Sigmoid colon (tissue), 6 donors: ENCODE measurements at regions not wholly inside any gene's neighbourhood (a gene's known extent, or its start where the extent isn't known, plus 50 kb on each side); places are given as distances from the start of the nearest gene placed in this dataset.

Source experiments
- DNase-seq: peaks from one replicate; pipeline ENCODE4 v3.0.0-alpha.2; 2019
- H3K27ac ChIP-seq, 4 donors: fragments of 200-600 bp; sonication (generic); one replicate each; pipeline ENCODE4 v1.5.1; 2016 to 2019; ENCODE audit warnings: mild to moderate bottlenecking in 1 of 4
- H3K27me3 ChIP-seq, 3 donors: fragments of 200-600 bp; sonication (generic); one replicate each; pipeline ENCODE4 v1.5.1; 2019; ENCODE audit warnings: mild to moderate bottlenecking in 1 of 3
- H3K36me3 ChIP-seq, 4 donors: fragments of 200-600 bp; sonication (generic); one replicate each; pipeline ENCODE4 v1.5.1; 2016 to 2019
- H3K4me1 ChIP-seq, 4 donors: fragments of 200-600 bp; sonication (generic); one replicate each; pipeline ENCODE4 v1.5.1; 2017 to 2019
- H3K4me3 ChIP-seq, 4 donors: fragments of 200-600 bp; sonication (generic); one replicate each; pipeline ENCODE4 v1.5.1; 2017 to 2019; ENCODE audit warnings: mild to moderate bottlenecking in 2 of 4, moderate library complexity in 1 of 4
- H3K9me3 ChIP-seq, 4 donors: fragments of 200-600 bp in 3 of 4; sonication (generic) in 3 of 4; one replicate each; pipeline versions ENCODE4 v1.5.1 to v1.6.1; 2013 to 2019
- CTCF ChIP-seq, 4 experiments: fragments of 450-650 bp in 3 of 4; fragments of 200-600 bp in 1 of 4; IDR thresholded peaks; one replicate each; pipeline ENCODE4 v1.5.1; 2016 to 2019; ENCODE audit warnings: antibody characterized with exemption in 4 of 4, mild to moderate bottlenecking in 3 of 4, moderate library complexity in 2 of 4
- EP300 ChIP-seq, 4 donors: sonication (generic); formaldehyde crosslinking; IDR thresholded peaks; one replicate each; pipeline ENCODE4 v1.6.1; 2017; ENCODE audit warnings: antibody characterized with exemption in 4 of 4
- POLR2A ChIP-seq, 2 donors: fragments of 450-650 bp; IDR thresholded peaks; one replicate each; pipeline ENCODE4 v1.6.1; 2016; ENCODE audit warnings: antibody characterized with exemption in 2 of 2, mild to moderate bottlenecking in 2 of 2, moderate library complexity in 2 of 2
- POLR2AphosphoS5 ChIP-seq, 4 donors: sonication (generic); formaldehyde crosslinking; IDR thresholded peaks; one replicate each; pipeline ENCODE4 v1.6.1; 2017; ENCODE audit warnings: antibody characterized with exemption in 4 of 4
- WGBS, 2 donors: extraction: QIAGEN DNeasy Blood & Tissue Kit; methylation state at CpG; one replicate each; pipeline ENCODE4 v1.1.7; 2013; 5-methylcytosine and 5-hydroxymethylcytosine counted together
- intact Hi-C: fragments of 100-400 bp; cut with DNase I; formaldehyde crosslinking; loops from one replicate; pipeline ENCODE4 v1.15.1; 2023
- donor health status: healthy with polysubstance abuse.
- donor health status: healthy.

- intact Hi-C loops = no loop called here
- Histone ChIP-seq H3K4me3 (no peak overlapping the region), H3K9me3 (no peaks in the 10 kb centered on the region), H3K4me1 (no peaks in the 10 kb centered on the region), H3K27ac (no peak overlapping the region), H3K36me3 (no peaks in the 10 kb centered on the region), H3K27me3 (no peaks in the 10 kb centered on the region)
- WGBS, 2 donors = 87 to 91% methylated on average over 14 of the region's 14 CpGs
- no peak for TF ChIP-seq EP300 (IDR thresholded peaks at IDR 0.05)
- no peak for TF ChIP-seq POLR2A (IDR thresholded peaks at IDR 0.05)
- TF ChIP-seq POLR2AphosphoS5 (IDR thresholded peaks at IDR 0.05) = no peak
- TF ChIP-seq CTCF (IDR thresholded peaks at IDR 0.05) = no peak
- DNase-seq = no peak
These were observed 218.5 kb upstream of the RGMA start for GRCh38 chr15:93307513-93307912.

- no peak for DNase-seq
- H3K27ac ChIP-seq = no peak overlapping the region
- TF ChIP-seq POLR2A (IDR thresholded peaks at IDR 0.05) (no peak), EP300 (IDR thresholded peaks at IDR 0.05) (no peak), CTCF (IDR thresholded peaks at IDR 0.05) (no peak), POLR2AphosphoS5 (IDR thresholded peaks at IDR 0.05) (no peak)
- no peak overlapping the region for H3K4me3 ChIP-seq
- intact Hi-C loops = no loop called here
- no peaks in the 10 kb centered on the region for H3K36me3 ChIP-seq
- no peaks in the 10 kb centered on the region for H3K27me3 ChIP-seq
- H3K4me1 ChIP-seq = peaks cover 0 to 8% (median under 1%) of the 10 kb centered on the region in 4 donors
- 55 to 65% methylated on average over 2 of the region's 2 CpGs for WGBS, 2 donors
- H3K9me3 ChIP-seq = no peaks in the 10 kb centered on the region
These were observed 216.3 kb upstream of the RGMA start for GRCh38 chr15:93305306-93305705.

DNA sequence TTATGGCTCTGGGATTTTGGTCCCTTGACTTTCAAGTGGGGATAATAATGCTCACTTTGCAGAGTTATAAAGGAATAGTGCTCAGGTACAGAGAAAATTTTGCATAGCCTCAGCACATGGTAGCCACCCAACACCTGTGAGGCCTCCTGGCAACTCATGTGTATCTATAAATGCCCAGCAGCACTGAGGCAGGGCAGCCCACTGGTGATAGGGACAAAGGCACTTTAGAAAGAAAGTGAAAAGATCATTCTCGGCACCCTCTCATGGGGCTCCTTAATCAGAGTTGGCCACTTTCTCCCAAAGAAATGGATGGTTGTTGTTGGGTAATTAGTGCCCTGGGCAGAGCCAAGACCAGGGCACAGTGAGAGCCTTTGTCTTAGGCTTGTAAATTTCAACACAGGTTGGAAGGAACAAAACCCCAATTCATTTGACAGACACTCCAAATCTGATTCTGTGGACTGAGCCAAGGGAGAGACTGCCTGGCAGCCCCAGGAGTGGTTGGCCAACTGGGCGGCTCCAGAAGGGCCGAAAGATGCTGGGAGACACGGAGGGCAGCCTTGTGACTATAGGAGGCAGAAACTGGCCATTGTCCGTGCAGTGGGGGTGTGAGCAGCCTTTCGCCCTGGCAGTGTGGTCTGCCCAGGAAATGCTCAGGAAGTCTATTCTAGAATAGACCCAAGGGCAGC lies 213.2 kb upstream of the RGMA start:
- DNase-seq = no peak
- Histone ChIP-seq H3K27me3 (no peaks in the 10 kb centered on the region), H3K9me3 (no peaks in the 10 kb centered on the region), H3K4me1 (peaks cover 0 to 17% (median 4%) of the 10 kb centered on the region in 4 donors), H3K4me3 (no peak overlapping the region), H3K27ac (no peak overlapping the region), H3K36me3 (no peaks in the 10 kb centered on the region)
- TF ChIP-seq CTCF (IDR thresholded peaks at IDR 0.05) (no peak), POLR2A (IDR thresholded peaks at IDR 0.05) (no peak), EP300 (IDR thresholded peaks at IDR 0.05) (no peak), POLR2AphosphoS5 (IDR thresholded peaks at IDR 0.05) (no peak)
- intact Hi-C loops = loop anchor here (5.0 kb wide), 1 partner anchor 215 kb away; the partner anchor contains the start of gene RGMA
- 77 to 85% methylated on average over 6 of the region's 6 CpGs for WGBS, 2 donors

DNA sequence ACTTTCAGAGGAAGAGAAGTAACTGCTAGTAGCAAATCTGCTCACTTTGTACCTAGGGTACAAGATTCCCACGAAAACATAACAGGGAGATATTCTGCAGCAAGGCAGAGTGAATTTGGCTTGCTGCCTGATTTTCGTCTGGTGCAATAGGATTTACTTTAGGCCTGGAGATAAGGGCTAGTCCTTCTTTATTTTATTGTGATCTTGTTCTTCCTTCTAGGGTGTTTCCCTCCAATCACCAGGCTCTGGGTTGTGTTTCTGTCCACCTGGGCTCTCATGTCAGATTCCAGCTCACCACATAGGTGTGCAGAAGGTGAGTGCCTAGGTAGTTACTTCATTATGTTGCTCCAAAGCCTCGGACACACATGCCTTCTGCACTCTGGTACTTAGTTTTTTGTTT lies 211.8 kb upstream of the RGMA start:
- no peaks in the 10 kb centered on the region for H3K36me3 ChIP-seq
- intact Hi-C loops = loop anchor here (5.0 kb wide), 1 partner anchor 213 kb away; the partner anchor contains the start of gene RGMA
- H3K4me3 ChIP-seq = no peak overlapping the region
- H3K27ac ChIP-seq = no peak overlapping the region
- no peaks in the 10 kb centered on the region for H3K9me3 ChIP-seq
- peaks cover 0 to 23% (median 4%) of the 10 kb centered on the region in 4 donors for H3K4me1 ChIP-seq
- DNase-seq = no peak
- TF ChIP-seq CTCF (IDR thresholded peaks at IDR 0.05) = no peak
- no peak for TF ChIP-seq EP300 (IDR thresholded peaks at IDR 0.05)
- TF ChIP-seq POLR2AphosphoS5 (IDR thresholded peaks at IDR 0.05) = no peak
- TF ChIP-seq POLR2A (IDR thresholded peaks at IDR 0.05) = no peak
- no peaks in the 10 kb centered on the region for H3K27me3 ChIP-seq
- WGBS, 2 donors = 17 to 69% methylated on average over 3 of the region's 3 CpGs
